Peyer's patch (tissue), 4 donors: ENCODE measurements at regions not wholly inside any gene's neighbourhood (a gene's known extent, or its start where the extent isn't known, plus 50 kb on each side); places are given as distances from the start of the nearest gene placed in this dataset.
"Not testable (repeated sequence)": the region's sequence is repeated elsewhere in the genome, so short reads cannot be mapped to it uniquely, and the experiment has no call there.

Source experiments
- POLR2A ChIP-seq, 2 donors: fragments of 450-650 bp; IDR thresholded peaks; one replicate each; pipeline ENCODE4 v1.5.1; 2017; ENCODE audit warnings: antibody characterized with exemption in 2 of 2, mild to moderate bottlenecking in 2 of 2, moderate library complexity in 2 of 2
- TF ChIP-seq, protein P1 (sequence below), 6 experiments: fragments of 450-650 bp in 4 of 6; fragments of 200-600 bp in 2 of 6; sonication (generic) in 1 of 6; IDR thresholded peaks; one replicate each; pipeline ENCODE4 v1.5.1; 2017 to 2019; ENCODE audit warnings: antibody characterized with exemption in 6 of 6, mild to moderate bottlenecking in 3 of 6, moderate library complexity in 1 of 6

GRCh38 chr5:17032314-17032985 lies 96.4 kb upstream of the MYO10 start:
- not testable (repeated sequence) for TF ChIP-seq POLR2A (IDR thresholded peaks at IDR 0.05)
- TF ChIP-seq, protein P1, sequence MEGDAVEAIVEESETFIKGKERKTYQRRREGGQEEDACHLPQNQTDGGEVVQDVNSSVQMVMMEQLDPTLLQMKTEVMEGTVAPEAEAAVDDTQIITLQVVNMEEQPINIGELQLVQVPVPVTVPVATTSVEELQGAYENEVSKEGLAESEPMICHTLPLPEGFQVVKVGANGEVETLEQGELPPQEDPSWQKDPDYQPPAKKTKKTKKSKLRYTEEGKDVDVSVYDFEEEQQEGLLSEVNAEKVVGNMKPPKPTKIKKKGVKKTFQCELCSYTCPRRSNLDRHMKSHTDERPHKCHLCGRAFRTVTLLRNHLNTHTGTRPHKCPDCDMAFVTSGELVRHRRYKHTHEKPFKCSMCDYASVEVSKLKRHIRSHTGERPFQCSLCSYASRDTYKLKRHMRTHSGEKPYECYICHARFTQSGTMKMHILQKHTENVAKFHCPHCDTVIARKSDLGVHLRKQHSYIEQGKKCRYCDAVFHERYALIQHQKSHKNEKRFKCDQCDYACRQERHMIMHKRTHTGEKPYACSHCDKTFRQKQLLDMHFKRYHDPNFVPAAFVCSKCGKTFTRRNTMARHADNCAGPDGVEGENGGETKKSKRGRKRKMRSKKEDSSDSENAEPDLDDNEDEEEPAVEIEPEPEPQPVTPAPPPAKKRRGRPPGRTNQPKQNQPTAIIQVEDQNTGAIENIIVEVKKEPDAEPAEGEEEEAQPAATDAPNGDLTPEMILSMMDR (IDR thresholded peaks at IDR 0.05) = not testable (repeated sequence)
